ENCODE measurements at regions not wholly inside any gene's neighbourhood (a gene's known extent, or its start where the extent isn't known, plus 50 kb on each side); places are given as distances from the start of the nearest gene placed in this dataset.

- TF ChIP-seq, protein P1, sequence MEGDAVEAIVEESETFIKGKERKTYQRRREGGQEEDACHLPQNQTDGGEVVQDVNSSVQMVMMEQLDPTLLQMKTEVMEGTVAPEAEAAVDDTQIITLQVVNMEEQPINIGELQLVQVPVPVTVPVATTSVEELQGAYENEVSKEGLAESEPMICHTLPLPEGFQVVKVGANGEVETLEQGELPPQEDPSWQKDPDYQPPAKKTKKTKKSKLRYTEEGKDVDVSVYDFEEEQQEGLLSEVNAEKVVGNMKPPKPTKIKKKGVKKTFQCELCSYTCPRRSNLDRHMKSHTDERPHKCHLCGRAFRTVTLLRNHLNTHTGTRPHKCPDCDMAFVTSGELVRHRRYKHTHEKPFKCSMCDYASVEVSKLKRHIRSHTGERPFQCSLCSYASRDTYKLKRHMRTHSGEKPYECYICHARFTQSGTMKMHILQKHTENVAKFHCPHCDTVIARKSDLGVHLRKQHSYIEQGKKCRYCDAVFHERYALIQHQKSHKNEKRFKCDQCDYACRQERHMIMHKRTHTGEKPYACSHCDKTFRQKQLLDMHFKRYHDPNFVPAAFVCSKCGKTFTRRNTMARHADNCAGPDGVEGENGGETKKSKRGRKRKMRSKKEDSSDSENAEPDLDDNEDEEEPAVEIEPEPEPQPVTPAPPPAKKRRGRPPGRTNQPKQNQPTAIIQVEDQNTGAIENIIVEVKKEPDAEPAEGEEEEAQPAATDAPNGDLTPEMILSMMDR (IDR thresholded peaks at IDR 0.05; ENCODE audit: low read length), result peak; percentile 15; the same call in 1 of the 2 replicates
- TF ChIP-seq EZH2phosphoT487 (IDR thresholded peaks at IDR 0.05; ENCODE audit: low read length), result no peak
Measured at GRCh38 chr9:12884736-12885395, 110.0 kb downstream of the LURAP1L start.
